Pancreas (tissue), 10 donors: ENCODE measurements at regions not wholly inside any gene's neighbourhood (a gene's known extent, or its start where the extent isn't known, plus 50 kb on each side); places are given as distances from the start of the nearest gene placed in this dataset.

Experiments used
- ATAC-seq, 4 donors: fragments of 200-7000 bp; cut with Tn5 transposase; one replicate each; pipeline versions ENCODE4 v1.8.0 to v1.9.1; 2020; ENCODE audit warnings: mild to moderate bottlenecking in 4 of 4, moderate library complexity in 4 of 4
- DNase-seq, 6 donors: peaks; one replicate each; pipeline ENCODE4 v3.0.0-alpha.2; 2020
- FAIRE-seq: peaks from 2 replicates; lab custom pipeline; 2012; peaks lifted over from hg19 to GRCh38; lab: Jason Lieb, UNC
- H3K27ac ChIP-seq, 4 donors: fragments of 200-600 bp; sonication (generic); 1 replicate in 3 of 4; 2 replicates in 1 of 4; pipeline versions ENCODE4 v1.5.0 to v1.8.0; 2020
- H3K27me3 ChIP-seq, 4 donors: fragments of 200-600 bp; one replicate each; pipeline ENCODE4 v1.8.0; 2021
- H3K36me3 ChIP-seq, 3 donors: fragments of 200-600 bp; sonication (generic) in 1 of 3; one replicate each; pipeline versions ENCODE4 v1.5.0 to v1.8.0; 2020 to 2021
- H3K4me1 ChIP-seq, 3 donors: fragments of 200-600 bp; one replicate each; pipeline ENCODE4 v1.8.0; 2021
- H3K4me3 ChIP-seq, 4 donors: fragments of 200-600 bp; sonication (generic) in 2 of 4; one replicate each; pipeline versions ENCODE4 v1.5.0 to v1.8.0; 2020 to 2021
- H3K9me3 ChIP-seq, 4 donors: fragments of 200-600 bp; one replicate each; pipeline ENCODE4 v1.8.0; 2021
- CTCF ChIP-seq, 4 donors: fragments of 200-600 bp; sonication (generic) in 3 of 4; IDR thresholded peaks; one replicate each; pipeline versions ENCODE4 v1.5.0 to v1.8.0; 2021; ENCODE audit warnings: antibody characterized with exemption in 4 of 4
- WGBS, 2 donors: extraction: QIAGEN DNeasy Blood & Tissue Kit; methylation state at CpG; one replicate each; pipeline ENCODE4 v1.1.7; 2013; 5-methylcytosine and 5-hydroxymethylcytosine counted together
- intact Hi-C, 3 donors: fragments of 100-400 bp; cut with DNase I; formaldehyde crosslinking; loops; one replicate each; pipeline versions ENCODE4 v1.11.1 to v1.14.2; 2022
- donor health status: healthy with polysubstance abuse.
- donor health status: DM: no; HTN: no; CAD: no; lungs with moderate emphysema.
- donor health status: DM: no; HTN: no; CAD: no.
- donor health status: control.
- donor health status: control.
- donor health status: Bipolar disorder and iron deficiency.
- donor health status: DM: yes; HTN: yes; CAD: no.
- donor health status: DM: no; HTN: no; CAD: no.
- donor health status: DM: no; HTN: no; CAD: no.
- donor health status: DM: yes; HTN: yes; CAD: no.

GRCh38 chr13:78334059-78334458 is 269.3 kb downstream of the POU4F1 start:
- ATAC-seq, result no peak
- intact Hi-C loops, result no loop called here
- no peak for FAIRE-seq
- no peaks in the 10 kb centered on the region for H3K9me3 ChIP-seq
- TF ChIP-seq CTCF (IDR thresholded peaks at IDR 0.05), result no peak
- 38 to 50% methylated on average over 7 of the region's 7 CpGs for WGBS, 2 donors
- no peaks in the 10 kb centered on the region for H3K4me1 ChIP-seq
- DNase-seq, result no peak
- no peaks in the 10 kb centered on the region for H3K36me3 ChIP-seq
- H3K4me3 ChIP-seq, result no peak overlapping the region
- H3K27ac ChIP-seq, result no peak overlapping the region
- no peaks in the 10 kb centered on the region for H3K27me3 ChIP-seq

GRCh38 chr13:78326633-78327032 is 276.7 kb downstream of the POU4F1 start:
- intact Hi-C loops, result no loop called here
- no peak overlapping the region for H3K27ac ChIP-seq
- DNase-seq (no peak), ATAC-seq (no peak), FAIRE-seq (no peak)
- no peaks in the 10 kb centered on the region for H3K36me3 ChIP-seq
- TF ChIP-seq CTCF (IDR thresholded peaks at IDR 0.05), result no peak
- no peaks in the 10 kb centered on the region for H3K4me1 ChIP-seq
- H3K4me3 ChIP-seq, result no peak overlapping the region
- peaks cover 0 to 3% (median 0%) of the 10 kb centered on the region in 4 donors for H3K27me3 ChIP-seq
- 54 to 79% methylated on average over 1 of the region's 1 CpG for WGBS, 2 donors
- H3K9me3 ChIP-seq, result no peaks in the 10 kb centered on the region

GRCh38 chr13:78325585-78325984 is 277.8 kb downstream of the POU4F1 start:
- no peak for FAIRE-seq
- WGBS, 2 donors, result 52 to 58% methylated on average over 1 of the region's 1 CpG
- DNase-seq, result no peak
- Histone ChIP-seq H3K27ac (no peak overlapping the region), H3K4me3 (no peak overlapping the region), H3K4me1 (no peaks in the 10 kb centered on the region), H3K9me3 (no peaks in the 10 kb centered on the region), H3K36me3 (no peaks in the 10 kb centered on the region), H3K27me3 (peaks cover 0 to 3% (median 0%) of the 10 kb centered on the region in 4 donors)
- no peak for TF ChIP-seq CTCF (IDR thresholded peaks at IDR 0.05)
- no peak for ATAC-seq
- intact Hi-C loops, result no loop called here

GRCh38 chr13:78323848-78324247 is 279.5 kb downstream of the POU4F1 start:
- DNase-seq (no peak), FAIRE-seq (no peak), ATAC-seq (no peak)
- 60 to 61% methylated on average over 2 of the region's 2 CpGs for WGBS, 2 donors
- no peaks in the 10 kb centered on the region for H3K9me3 ChIP-seq
- no peaks in the 10 kb centered on the region for H3K4me1 ChIP-seq
- H3K27me3 ChIP-seq, result peaks cover 0 to 3% (median 0%) of the 10 kb centered on the region in 4 donors
- H3K36me3 ChIP-seq, result no peaks in the 10 kb centered on the region
- H3K4me3 ChIP-seq, result no peak overlapping the region
- TF ChIP-seq CTCF (IDR thresholded peaks at IDR 0.05), result no peak
- H3K27ac ChIP-seq, result no peak overlapping the region
- intact Hi-C loops, result no loop called here

GRCh38 chr13:78323040-78323439 is 280.3 kb downstream of the POU4F1 start:
- no peak for DNase-seq
- Histone ChIP-seq H3K27me3 (peaks cover 0 to 3% (median 0%) of the 10 kb centered on the region in 4 donors), H3K27ac (no peak overlapping the region), H3K36me3 (no peaks in the 10 kb centered on the region), H3K4me3 (no peak overlapping the region), H3K9me3 (no peaks in the 10 kb centered on the region), H3K4me1 (no peaks in the 10 kb centered on the region)
- intact Hi-C loops, result no loop called here
- ATAC-seq, result no peak
- no peak for TF ChIP-seq CTCF (IDR thresholded peaks at IDR 0.05)
- no peak for FAIRE-seq
